GM13976 (cell line): ENCODE measurements at regions not wholly inside any gene's neighbourhood (a gene's known extent, or its start where the extent isn't known, plus 50 kb on each side); places are given as distances from the start of the nearest gene placed in this dataset.
A peak's percentile ranks its signal among the peaks of the same experiment; 100 is the strongest.

Experiments used
- DNase-seq: peaks from one replicate; pipeline ENCODE4 v3.0.0; 2012; ENCODE audit warnings: low spot score
- CTCF ChIP-seq: IDR thresholded peaks from 2 replicates; pipeline ENCODE4 v1.5.1; 2012; ENCODE audit warnings: borderline replicate concordance, mild to moderate bottlenecking; ENCODE audit not compliant: insufficient read depth; ENCODE audit errors: extremely low read depth, missing control alignments, control extremely low read depth
- in situ Hi-C: fragments of 300-500 bp; cut with MboI; formaldehyde crosslinking; loops from one replicate; pipeline ENCODE4 v1.12.0; 2022; ENCODE audit warnings: low sequenced_read_pairs, mixed read lengths, inconsistent platforms; ENCODE audit not compliant: unreplicated experiment

- DNase-seq: no peak
- no peak for TF ChIP-seq CTCF
- in situ Hi-C loops: no loop called here
Observed at GRCh38 chr12:27900920-27901879, 71.3 kb downstream of the PTHLH start.

GRCh38 chr12:27899151-27899661 is 73.3 kb downstream of the PTHLH start:
- in situ Hi-C loops: no loop called here
- no peak for TF ChIP-seq CTCF
- no peak for DNase-seq

GRCh38 chr12:27898022-27898421 is 74.5 kb downstream of the PTHLH start:
- no peak for DNase-seq

GRCh38 chr12:27896419-27896990 is 76.0 kb downstream of the PTHLH start:
- in situ Hi-C loops: no loop called here
- no peak for TF ChIP-seq CTCF
- peak; percentile 41 for DNase-seq

More at GRCh38 chr12:27898022-27898421, 74.5 kb downstream of the PTHLH start:
- TF ChIP-seq CTCF: no peak
- in situ Hi-C loops: no loop called here

GRCh38 chr12:27894309-27894708 is 78.2 kb downstream of the PTHLH start:
- DNase-seq: no peak
- in situ Hi-C loops: no loop called here
- no peak for TF ChIP-seq CTCF

GRCh38 chr12:27879708-27880107 is 92.8 kb downstream of the PTHLH start:
- TF ChIP-seq CTCF: no peak
- DNase-seq: no peak
- in situ Hi-C loops: no loop called here
